ENCODE measurements at regions not wholly inside any gene's neighbourhood (a gene's known extent, or its start where the extent isn't known, plus 50 kb on each side); places are given as distances from the start of the nearest gene placed in this dataset.

DNA sequence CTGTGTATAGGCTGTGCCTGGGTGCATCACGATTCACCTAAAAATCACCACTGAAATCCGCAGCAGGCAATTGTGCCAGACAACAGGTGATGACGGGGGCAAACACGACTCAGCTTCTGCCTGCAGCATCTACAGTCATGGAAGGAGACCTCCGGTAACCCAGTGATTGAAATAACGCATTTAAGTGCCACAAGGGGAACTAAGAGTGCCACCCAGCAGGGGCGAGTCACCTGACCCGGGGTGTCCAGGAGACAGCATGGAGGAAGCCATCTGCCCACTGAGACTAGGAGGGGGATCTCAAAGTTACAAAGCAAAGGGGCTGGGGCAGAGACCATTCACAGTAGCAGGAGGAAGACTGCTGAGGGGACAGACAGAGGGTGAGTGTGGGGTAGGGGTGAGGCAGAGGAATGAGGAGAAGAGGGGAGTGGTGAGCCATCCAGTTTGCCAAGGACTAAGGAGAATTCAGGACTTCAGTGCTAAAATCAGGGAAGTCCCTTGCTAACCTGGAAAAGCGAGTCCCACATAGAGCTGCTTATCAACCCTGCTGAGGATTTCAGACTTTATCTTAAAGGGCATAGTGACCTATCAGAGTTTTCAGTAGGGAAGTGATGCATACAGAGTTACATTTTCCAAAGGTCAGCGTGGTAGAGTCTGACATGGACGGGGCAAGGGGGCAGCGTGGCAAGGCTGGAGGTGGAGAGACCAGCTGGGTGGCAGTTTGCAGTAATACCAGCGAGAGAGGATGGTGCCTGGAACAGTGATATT is 256.7 kb upstream of the HES1 start:
- DNase-seq = no peak

- DNase-seq = no peak
Measured at GRCh38 chr3:193879864-193880242, 256.1 kb upstream of the HES1 start.

DNA sequence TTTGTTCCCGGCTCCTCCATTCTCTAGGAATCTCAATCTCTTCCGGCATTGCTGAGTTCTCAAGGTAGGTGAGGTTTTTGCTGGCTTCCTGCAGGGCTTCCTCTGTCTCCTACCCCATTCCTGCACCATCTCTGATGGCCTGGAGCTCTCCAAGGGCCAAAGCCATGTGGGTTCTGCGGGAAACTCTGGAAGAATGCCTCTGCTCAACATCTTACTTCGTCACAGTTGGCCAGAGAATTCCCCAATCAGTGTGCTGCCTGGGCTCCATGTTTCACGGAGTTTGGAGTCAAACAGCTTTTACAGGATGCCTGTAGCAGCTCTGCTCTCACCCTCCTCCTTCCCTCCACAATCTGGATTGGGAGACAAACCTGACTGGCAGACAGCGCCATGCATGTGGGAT is 253.9 kb upstream of the HES1 start:
- no peak for DNase-seq

DNA sequence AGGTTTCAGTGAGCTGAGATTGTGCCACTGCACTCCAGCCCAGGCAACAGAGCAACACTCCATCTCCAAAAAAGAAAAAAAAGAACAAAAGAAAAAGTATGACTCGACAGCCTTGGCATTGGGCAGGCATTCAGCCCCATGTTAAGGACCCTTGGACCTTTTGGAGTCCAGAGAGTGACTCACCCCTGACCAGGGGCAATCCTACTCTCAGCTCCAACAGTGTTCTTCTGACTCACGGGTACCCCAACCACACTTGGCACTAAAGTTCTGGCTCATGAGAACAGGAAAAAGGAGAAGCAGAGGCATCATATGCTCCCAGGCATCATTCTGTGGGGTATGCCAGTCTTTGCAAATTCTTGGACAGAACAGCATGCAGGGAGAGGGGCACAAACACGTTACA is 252.4 kb upstream of the HES1 start:
- DNase-seq = no peak

DNA sequence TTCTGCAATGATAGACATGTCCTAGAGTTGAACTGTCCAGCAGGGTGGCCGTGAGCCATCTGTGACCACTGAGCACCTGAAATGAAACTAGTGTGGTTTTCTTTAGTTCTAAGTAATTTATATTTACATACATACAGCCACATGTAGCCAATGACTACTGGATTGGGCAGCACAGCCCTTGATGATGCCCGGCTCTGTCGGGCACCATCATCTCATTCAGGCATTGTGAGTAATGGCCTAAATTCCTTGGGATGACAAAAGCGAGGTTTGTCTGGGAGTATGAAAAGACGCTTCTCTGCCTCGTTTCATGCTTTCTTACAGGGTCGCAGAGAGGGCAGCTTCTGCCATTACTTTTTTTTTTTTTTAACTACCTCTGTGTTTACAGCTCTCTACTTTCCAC is 251.9 kb upstream of the HES1 start:
- no peak for DNase-seq

- DNase-seq = no peak
Measured at GRCh38 chr3:193884652-193885051, 251.3 kb upstream of the HES1 start.

DNA sequence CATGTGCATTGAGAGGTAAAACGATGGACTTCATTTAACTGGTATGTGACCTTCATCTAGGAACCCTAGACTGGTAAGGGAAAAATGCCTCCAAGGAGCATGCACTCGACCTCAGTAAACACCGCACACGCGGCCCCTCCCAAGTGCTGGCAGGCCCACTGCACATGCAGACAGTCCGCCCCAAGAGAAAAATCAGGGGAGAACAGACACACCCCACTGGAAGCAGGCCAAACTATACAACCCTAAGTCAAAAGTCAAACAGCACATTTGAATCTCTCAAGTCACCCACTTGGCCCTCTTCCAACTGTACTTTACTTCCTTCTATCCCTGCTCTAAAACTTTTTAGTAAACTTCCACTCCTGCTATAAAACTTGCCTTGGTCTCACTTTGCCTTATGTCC is 250.1 kb upstream of the HES1 start:
- no peak for DNase-seq

GRCh38 chr3:193890016-193890897 is 245.7 kb upstream of the HES1 start:
- DNase-seq = no peak

DNA sequence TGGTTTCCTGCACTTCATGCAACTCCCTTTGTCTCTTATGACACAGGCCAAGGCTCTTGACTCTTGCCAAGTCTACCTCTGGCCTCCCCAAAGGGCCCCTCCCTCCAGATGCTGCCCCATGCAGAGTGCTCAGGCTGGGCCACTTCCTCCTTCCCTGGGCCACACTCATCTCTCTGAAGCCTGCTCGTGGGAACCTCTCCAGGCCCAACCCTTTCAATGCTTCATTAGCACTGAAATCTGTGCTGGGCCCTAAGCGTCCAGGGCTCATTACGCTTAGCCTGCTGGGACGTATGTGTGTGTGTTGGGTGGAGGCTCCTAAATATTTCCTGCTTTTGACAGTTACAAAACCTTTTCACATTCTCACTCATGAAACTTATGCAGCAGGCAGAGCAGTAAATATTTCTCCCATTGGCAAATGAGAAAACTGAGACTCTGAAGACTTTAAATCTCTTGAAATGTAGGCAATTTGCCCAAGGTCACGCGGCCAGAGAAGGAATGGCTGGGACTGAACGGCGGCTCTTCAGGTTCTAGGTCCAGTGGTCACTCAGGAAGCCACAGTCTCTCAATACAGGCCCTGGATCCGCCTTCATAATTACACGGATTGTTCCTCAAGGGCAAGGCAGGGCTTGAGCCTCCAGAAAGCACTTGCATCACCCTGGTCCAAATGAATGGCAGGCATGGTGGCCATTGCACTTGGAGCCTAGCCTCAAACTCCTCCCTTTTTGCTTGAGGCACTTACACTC is 241.7 kb upstream of the HES1 start:
- DNase-seq = no peak

- DNase-seq = no peak
Measured at GRCh38 chr3:193895409-193895808, 240.5 kb upstream of the HES1 start.

DNA sequence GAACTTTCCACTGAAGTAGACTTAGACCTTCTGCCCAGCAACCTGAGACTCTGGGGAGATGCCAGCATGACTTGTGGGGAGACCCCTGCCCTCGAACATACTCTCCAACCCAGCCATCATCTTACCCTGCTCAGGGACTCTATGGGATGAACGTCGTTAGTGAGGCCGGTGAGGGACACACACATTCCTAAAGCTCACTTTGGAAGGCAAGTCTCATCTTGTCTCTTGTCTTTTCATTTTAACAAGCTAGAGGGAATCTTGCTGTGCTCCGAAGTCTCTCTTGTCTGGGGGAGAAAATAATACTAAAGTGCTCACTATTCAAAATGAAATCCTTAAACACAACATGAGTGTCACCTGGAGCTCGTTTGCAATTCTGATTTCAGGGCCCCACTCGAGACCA is 239.5 kb upstream of the HES1 start:
- no peak for DNase-seq

GRCh38 chr3:193897288-193897687 is 238.7 kb upstream of the HES1 start:
- DNase-seq = no peak

DNA sequence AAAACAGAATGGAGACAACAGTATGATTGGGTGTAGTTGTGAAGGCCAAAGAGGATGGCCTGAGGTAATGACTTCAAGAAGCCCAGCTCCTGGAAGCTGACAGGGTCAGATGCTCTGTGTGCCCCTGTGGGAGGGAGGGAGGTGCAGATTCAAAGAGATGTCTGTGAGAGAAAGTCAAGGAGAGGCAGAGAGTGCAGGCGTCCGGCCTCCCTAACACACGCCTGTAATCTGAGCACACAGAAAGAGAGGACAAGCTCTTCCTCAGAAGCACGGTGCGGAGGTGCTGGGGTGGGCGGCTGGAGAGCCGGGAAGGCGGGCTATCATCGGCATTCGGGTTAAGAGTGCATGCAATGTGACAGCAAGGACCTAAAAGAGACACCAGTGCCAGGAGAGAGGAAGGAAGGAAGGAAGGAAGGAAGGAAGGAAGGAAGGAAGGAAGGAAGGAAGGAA is 238.2 kb upstream of the HES1 start:
- no peak for DNase-seq

DNA sequence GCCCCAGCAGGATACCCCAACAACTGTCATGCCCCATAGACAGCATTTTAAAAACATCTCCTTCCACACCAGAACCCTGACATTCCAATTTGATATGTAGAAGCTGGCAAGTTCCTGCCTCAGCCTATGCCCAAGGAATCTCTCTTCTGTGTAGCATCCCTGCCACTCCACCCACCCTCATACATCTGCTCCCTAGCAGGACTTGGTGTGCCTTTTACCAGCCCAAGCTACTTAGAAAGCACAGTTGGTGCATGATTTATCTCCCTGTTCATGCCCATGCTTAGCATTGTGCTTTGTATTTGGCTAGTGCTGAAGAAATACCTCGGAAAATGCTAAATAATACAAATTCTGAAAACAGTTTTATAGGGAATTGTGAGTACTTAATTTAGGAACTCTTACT is 236.9 kb upstream of the HES1 start:
- no peak for DNase-seq

DNA sequence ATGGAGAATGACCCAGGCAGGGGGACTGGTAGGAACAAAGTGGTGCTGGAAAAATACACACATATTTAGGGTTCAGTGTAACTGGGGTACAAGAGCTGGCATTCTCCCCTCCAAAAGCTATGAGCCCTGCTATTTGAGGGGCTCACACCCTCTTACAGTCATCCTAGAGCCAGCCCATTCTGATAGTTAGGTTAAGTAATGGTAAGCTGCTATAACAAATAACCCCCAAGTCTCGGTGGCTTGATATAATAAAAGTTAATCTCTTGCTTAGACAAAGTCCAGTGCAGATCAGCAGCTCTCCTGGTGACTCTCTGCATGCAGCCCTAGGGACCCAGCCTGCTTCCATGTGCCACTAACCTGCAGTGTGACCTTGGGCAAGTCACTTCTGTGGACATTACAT is 234.9 kb upstream of the HES1 start:
- DNase-seq = no peak

DNA sequence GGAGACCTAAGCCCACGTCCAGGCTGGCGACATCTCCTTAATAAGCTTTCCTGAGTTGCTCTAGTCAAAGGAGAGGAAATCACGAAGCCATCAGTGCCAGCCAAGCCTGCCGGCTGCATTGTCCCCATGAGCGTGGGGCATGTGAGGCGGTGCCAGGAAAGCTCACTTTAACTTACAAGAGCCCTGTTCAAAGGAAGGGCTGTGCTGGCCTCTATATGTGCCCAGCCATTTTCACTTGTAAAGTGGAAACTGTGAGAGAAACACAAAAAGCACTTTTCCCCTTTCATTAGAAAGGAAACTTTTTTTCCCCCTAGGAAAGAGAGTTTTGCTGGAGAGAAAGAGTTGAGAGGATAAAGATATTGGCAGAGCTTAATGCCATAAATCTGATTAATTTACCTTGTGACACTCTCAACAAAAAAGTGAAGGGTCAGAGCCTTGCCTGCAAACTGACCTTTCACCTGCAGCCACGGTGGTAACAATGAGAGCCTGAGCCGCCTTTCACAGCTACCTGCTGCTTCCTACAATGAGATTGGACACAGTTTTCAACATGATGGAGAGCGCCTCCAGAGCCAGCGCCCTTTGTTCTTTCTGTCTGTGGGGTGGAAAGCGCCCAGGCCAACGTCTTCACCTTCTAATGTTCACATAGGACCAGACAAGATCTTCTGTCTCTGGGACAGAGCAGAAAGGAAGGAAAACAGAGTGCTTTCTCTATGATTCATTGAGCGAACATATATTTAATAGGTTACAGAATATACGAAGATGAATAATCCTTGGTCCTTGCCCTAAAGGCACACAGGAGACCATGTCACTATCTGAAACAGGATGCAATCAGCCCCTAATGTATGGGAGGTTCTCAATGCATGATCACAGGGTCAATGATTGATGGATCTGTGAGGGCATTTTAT is 233.1 kb upstream of the HES1 start:
- DNase-seq = no peak

- no peak for DNase-seq
Measured at GRCh38 chr3:193903512-193903817, 232.5 kb upstream of the HES1 start.

DNA sequence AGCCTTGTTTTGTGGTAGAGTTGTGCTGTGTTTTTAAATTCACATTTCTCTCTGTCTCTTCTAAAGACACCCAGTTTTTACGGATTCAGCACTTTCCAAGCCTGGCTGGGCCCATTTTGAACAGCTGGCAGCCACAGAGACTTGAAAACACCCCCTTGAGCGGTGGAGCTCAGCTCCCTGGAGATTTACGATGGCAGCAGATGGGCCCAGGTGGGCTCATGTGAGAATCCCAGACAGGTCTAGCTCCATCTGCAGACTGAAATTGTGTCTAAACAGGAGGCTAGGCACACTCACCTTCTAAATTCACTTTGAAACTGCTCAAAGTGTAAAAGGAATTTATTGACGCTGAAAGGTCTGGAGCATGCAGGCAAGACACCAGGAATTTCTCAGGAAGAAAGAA is 232.0 kb upstream of the HES1 start:
- no peak for DNase-seq

GRCh38 chr3:193905541-193906396 is 230.2 kb upstream of the HES1 start:
- no peak for DNase-seq

DNA sequence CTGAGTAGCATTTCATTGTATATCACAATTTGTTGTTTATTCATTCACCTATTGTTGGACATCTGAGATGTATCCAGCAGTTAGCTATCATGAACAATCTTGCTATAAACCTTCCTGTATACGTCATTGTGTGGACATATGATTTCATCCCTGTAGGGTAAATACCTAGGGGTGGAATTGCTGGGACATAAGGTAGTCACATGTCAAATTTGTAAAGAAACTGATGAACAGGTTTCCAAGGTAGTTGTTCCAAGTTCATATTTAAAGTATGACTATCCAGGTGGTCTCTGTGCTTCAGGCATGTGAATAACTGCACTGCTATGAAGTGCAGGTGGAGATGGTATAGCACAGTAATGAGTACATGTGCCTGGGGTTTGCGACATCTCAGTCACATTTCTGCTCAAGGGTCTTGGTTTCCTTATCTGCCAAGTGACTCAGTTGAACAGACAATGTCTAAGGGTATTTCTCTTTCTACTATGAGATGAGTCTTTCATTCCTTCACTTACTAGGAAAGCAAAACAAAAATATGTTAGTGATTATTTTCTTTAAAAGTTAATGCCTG is 229.0 kb upstream of the HES1 start:
- no peak for DNase-seq

DNA sequence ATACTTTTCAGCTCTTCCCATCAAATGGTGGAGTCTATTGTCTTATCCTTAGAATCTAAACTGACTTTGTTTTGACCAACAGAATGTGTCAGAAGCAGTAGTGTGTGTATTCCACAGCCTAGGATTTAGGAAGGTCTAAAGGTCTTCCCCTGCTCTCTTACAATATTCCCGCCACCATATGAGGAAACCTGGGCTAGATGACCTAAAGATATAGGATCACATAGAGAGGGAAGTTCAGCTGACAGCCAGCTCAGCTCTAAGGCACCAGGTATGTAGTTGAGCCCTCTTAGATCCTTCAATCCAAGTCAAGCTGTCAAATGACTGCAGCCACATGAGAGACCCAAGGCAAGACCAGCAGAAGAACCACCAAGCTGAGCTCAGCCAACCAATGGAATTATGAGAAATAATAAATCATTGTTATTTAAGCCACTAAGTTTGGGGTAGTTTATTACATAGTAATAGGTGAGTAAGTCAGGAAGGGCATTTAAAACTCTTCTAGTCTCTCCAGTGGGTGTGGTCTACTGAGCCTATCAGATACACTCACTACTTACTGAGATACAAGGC is 227.7 kb upstream of the HES1 start:
- no peak for DNase-seq

Data from activated CD4-positive, CD25-positive, alpha-beta regulatory T cell (primary cell).